B cell (primary cell): ENCODE measurements at regions not wholly inside any gene's neighbourhood (a gene's known extent, or its start where the extent isn't known, plus 50 kb on each side); places are given as distances from the start of the nearest gene placed in this dataset.

Experiments
- ATAC-seq: fragments of 200-7000 bp; cut with Tn5 transposase; one replicate; pipeline ENCODE4 v1.10.0; 2021; ENCODE audit warnings: low read depth, mild to moderate bottlenecking, moderate number of reproducible peaks, moderate library complexity
- CTCF ChIA-PET: fragments of 350-600 bp; sonication (Branson Sonifier 250); formaldehyde crosslinking; loops from one replicate; lab custom pipeline; 2021; ENCODE audit warnings: antibody characterized with exemption, inconsistent platforms; lab: Charles Lee
- POLR2A ChIA-PET: fragments of 350-600 bp; sonication (Branson Sonifier 250); formaldehyde crosslinking; loops from one replicate; lab custom pipeline; 2021; ENCODE audit warnings: antibody characterized with exemption; lab: Charles Lee
- DNase-seq: peaks from one replicate; pipeline ENCODE4 v3.0.0; 2013
- H2AFZ ChIP-seq: 2 replicates; pipeline ENCODE4 v1.6.1; 2012; ENCODE audit warnings: mild to moderate bottlenecking, low read depth, low read length; ENCODE audit not compliant: insufficient read depth, poor library complexity, severe bottlenecking
- H3K27ac ChIP-seq, 2 donors: 1 replicate in 1 of 2; 2 replicates in 1 of 2; pipeline ENCODE4 v1.5.1; 2012 to 2013; ENCODE audit warnings: low read length in 2 of 2, mild to moderate bottlenecking in 2 of 2, moderate library complexity in 1 of 2
- H3K27me3 ChIP-seq, 4 experiments: fragments of 200-600 bp in 1 of 4; sonication (generic) in 1 of 4; replicated peaks in 1 of 4; 1 replicate in 2 of 4; 2 replicates in 2 of 4; pipeline versions ENCODE4 v1.6.1 to v1.7.0; 2013 to 2016; ENCODE audit warnings: low read length in 3 of 4, mild to moderate bottlenecking in 2 of 4, mixed read lengths in 1 of 4, moderate library complexity in 1 of 4; ENCODE audit not compliant: insufficient read depth in 4 of 4, control insufficient read depth in 3 of 4; ENCODE audit errors: control extremely low read depth in 1 of 4
- H3K36me3 ChIP-seq, 2 experiments: replicated peaks in 1 of 2; 1 replicate in 1 of 2; 2 replicates in 1 of 2; pipeline versions ENCODE4 v1.6.1 to v1.7.1; 2013; ENCODE audit warnings: low read length in 1 of 2; ENCODE audit not compliant: insufficient read depth in 2 of 2, control insufficient read depth in 1 of 2; ENCODE audit errors: control extremely low read depth in 1 of 2, extremely low read depth in 1 of 2
- H3K4me1 ChIP-seq, 2 donors: fragments of 200-600 bp in 1 of 2; sonication (generic) in 1 of 2; 1 replicate in 1 of 2; 2 replicates in 1 of 2; pipeline versions ENCODE4 v1.5.1 to v1.6.1; 2013 to 2017; ENCODE audit warnings: low read length in 2 of 2; ENCODE audit not compliant: control insufficient read depth in 2 of 2, insufficient read depth in 2 of 2
- H3K4me2 ChIP-seq: replicated peaks from 2 replicates; pipeline ENCODE3; 2012; ENCODE audit warnings: mild to moderate bottlenecking, low read depth, low read length; ENCODE audit not compliant: poor library complexity, severe bottlenecking
- H3K4me3 ChIP-seq, 5 experiments: fragments of 200-600 bp in 1 of 5; sonication (generic) in 1 of 5; 1 replicate in 3 of 5; 2 replicates in 2 of 5; pipeline versions ENCODE4 v1.5.1 to v1.7.0; 2011 to 2016; ENCODE audit warnings: low read length in 4 of 5, mild to moderate bottlenecking in 4 of 5, low read depth in 2 of 5, control low read depth in 1 of 5, moderate library complexity in 1 of 5; ENCODE audit not compliant: insufficient read depth in 1 of 5; ENCODE audit errors: control extremely low read depth in 1 of 5, extremely low read depth in 1 of 5
- H3K79me2 ChIP-seq: fragments of 200-600 bp; sonication (generic); one replicate; pipeline ENCODE4 v1.6.0; 2016; ENCODE audit warnings: low read length; ENCODE audit not compliant: control insufficient read depth, insufficient read depth
- H3K9ac ChIP-seq: fragments of 200-600 bp; sonication (generic); 2 replicates; pipeline ENCODE4 v1.6.1; 2017; ENCODE audit warnings: mild to moderate bottlenecking, low read length, moderate library complexity
- H3K9me3 ChIP-seq, 3 donors: one replicate each; pipeline versions ENCODE4 v1.6.1 to v1.7.1; 2013; ENCODE audit warnings: low read length in 2 of 3; ENCODE audit not compliant: control insufficient read depth in 2 of 3, insufficient read depth in 1 of 3; ENCODE audit errors: control extremely low read depth in 1 of 3
- H4K20me1 ChIP-seq: 2 replicates; pipeline ENCODE4 v1.6.0; 2012; ENCODE audit warnings: mild to moderate bottlenecking, low read length; ENCODE audit not compliant: insufficient read depth, control insufficient read depth, poor library complexity, severe bottlenecking
- H3K27ac Mint-ChIP-seq: one replicate; pipeline ENCODE4 v1.8.0; 2021; ENCODE audit warnings: mixed read lengths
- H3K27me3 Mint-ChIP-seq: one replicate; pipeline ENCODE4 v1.8.0; 2021; ENCODE audit warnings: mixed read lengths
- H3K4me1 Mint-ChIP-seq: one replicate; pipeline ENCODE4 v1.8.0; 2021; ENCODE audit warnings: mixed read lengths
- H3K4me3 Mint-ChIP-seq: one replicate; pipeline ENCODE4 v1.8.0; 2021; ENCODE audit warnings: mixed read lengths
- H3K9me3 Mint-ChIP-seq: one replicate; pipeline ENCODE4 v1.8.0; 2022; ENCODE audit warnings: mixed read lengths; ENCODE audit not compliant: insufficient read depth
- CTCF ChIP-seq: fragments of 200-600 bp; IDR thresholded peaks from one replicate; pipeline ENCODE4 v1.8.0; 2022; ENCODE audit warnings: antibody characterized with exemption, mild to moderate bottlenecking
- EZH2 ChIP-seq: IDR thresholded peaks from 2 replicates; pipeline ENCODE4 v1.6.1; 2012; ENCODE audit warnings: borderline replicate concordance, low read depth, mild to moderate bottlenecking, moderate library complexity, low read length; ENCODE audit not compliant: insufficient read depth, poor library complexity, severe bottlenecking
- WGBS: methylation state at CpG from one replicate; pipeline ENCODE4 v1.1.5; 2013; ENCODE audit warnings: missing lambda C conversion rate; ENCODE audit not compliant: insufficient coverage; 5-methylcytosine and 5-hydroxymethylcytosine counted together
- intact Hi-C: fragments of 100-400 bp; cut with micrococcal nuclease; formaldehyde crosslinking; loops from one replicate; pipeline ENCODE4 v1.10.0; 2022

- intact Hi-C loops, result no loop called here
- no peaks in the 10 kb centered on the region for H3K36me3 ChIP-seq
- H3K4me2 ChIP-seq, result no peak overlapping the region
- 78% methylated on average over 1 of the region's 2 CpGs for WGBS
- H3K4me1 ChIP-seq, result no peaks in the 10 kb centered on the region
- H4K20me1 ChIP-seq, result no peaks in the 10 kb centered on the region
- ATAC-seq (no peak), DNase-seq (no peak)
- H3K27ac Mint-ChIP-seq, result no peak overlapping the region
- no peaks in the 10 kb centered on the region for H3K27me3 ChIP-seq
- H3K79me2 ChIP-seq, result no peaks in the 10 kb centered on the region
- no peak overlapping the region for H3K4me3 ChIP-seq
- no peaks in the 10 kb centered on the region for H3K27me3 Mint-ChIP-seq
- no peak overlapping the region for H3K27ac ChIP-seq
- POLR2A ChIA-PET, result no interaction called here
- H3K4me3 Mint-ChIP-seq, result no peak overlapping the region
- no peaks in the 10 kb centered on the region for H3K4me1 Mint-ChIP-seq
- no peaks in the 10 kb centered on the region for H3K9me3 ChIP-seq
- TF ChIP-seq EZH2, result no peak
- TF ChIP-seq CTCF, result no peak
- H3K9me3 Mint-ChIP-seq, result no peaks in the 10 kb centered on the region
- no peak overlapping the region for H3K9ac ChIP-seq
- CTCF ChIA-PET, result no interaction called here
- no peak overlapping the region for H2AFZ ChIP-seq
Observed at GRCh38 chr5:18048449-18048848, 414.2 kb downstream of the TAF11L14 start.

- intact Hi-C loops, result no loop called here
- H3K27me3 Mint-ChIP-seq, result no peaks in the 10 kb centered on the region
- H3K9me3 Mint-ChIP-seq, result no peaks in the 10 kb centered on the region
- no CpG with 5 or more reads among the region's 1 CpG for WGBS
- no peaks in the 10 kb centered on the region for H3K4me1 ChIP-seq
- H3K36me3 ChIP-seq, result no peaks in the 10 kb centered on the region
- H3K27me3 ChIP-seq, result no peaks in the 10 kb centered on the region
- no peak overlapping the region for H3K9ac ChIP-seq
- H3K27ac ChIP-seq, result no peak overlapping the region
- H3K4me1 Mint-ChIP-seq, result no peaks in the 10 kb centered on the region
- no peak overlapping the region for H3K4me3 ChIP-seq
- POLR2A ChIA-PET, result no interaction called here
- no peak for TF ChIP-seq CTCF
- no peak for TF ChIP-seq EZH2
- H3K79me2 ChIP-seq, result no peaks in the 10 kb centered on the region
- CTCF ChIA-PET, result no interaction called here
- DNase-seq (no peak), ATAC-seq (no peak)
- no peaks in the 10 kb centered on the region for H3K9me3 ChIP-seq
- H4K20me1 ChIP-seq, result no peaks in the 10 kb centered on the region
- no peak overlapping the region for H3K27ac Mint-ChIP-seq
- H2AFZ ChIP-seq, result no peak overlapping the region
- no peak overlapping the region for H3K4me2 ChIP-seq
- no peak overlapping the region for H3K4me3 Mint-ChIP-seq
Observed at GRCh38 chr5:18050345-18050744, 416.1 kb downstream of the TAF11L14 start.
